ENCODE measurements at regions not wholly inside any gene's neighbourhood (a gene's known extent, or its start where the extent isn't known, plus 50 kb on each side); places are given as distances from the start of the nearest gene placed in this dataset.
A peak's percentile ranks its signal among the peaks of the same experiment; 100 is the strongest.

DNA sequence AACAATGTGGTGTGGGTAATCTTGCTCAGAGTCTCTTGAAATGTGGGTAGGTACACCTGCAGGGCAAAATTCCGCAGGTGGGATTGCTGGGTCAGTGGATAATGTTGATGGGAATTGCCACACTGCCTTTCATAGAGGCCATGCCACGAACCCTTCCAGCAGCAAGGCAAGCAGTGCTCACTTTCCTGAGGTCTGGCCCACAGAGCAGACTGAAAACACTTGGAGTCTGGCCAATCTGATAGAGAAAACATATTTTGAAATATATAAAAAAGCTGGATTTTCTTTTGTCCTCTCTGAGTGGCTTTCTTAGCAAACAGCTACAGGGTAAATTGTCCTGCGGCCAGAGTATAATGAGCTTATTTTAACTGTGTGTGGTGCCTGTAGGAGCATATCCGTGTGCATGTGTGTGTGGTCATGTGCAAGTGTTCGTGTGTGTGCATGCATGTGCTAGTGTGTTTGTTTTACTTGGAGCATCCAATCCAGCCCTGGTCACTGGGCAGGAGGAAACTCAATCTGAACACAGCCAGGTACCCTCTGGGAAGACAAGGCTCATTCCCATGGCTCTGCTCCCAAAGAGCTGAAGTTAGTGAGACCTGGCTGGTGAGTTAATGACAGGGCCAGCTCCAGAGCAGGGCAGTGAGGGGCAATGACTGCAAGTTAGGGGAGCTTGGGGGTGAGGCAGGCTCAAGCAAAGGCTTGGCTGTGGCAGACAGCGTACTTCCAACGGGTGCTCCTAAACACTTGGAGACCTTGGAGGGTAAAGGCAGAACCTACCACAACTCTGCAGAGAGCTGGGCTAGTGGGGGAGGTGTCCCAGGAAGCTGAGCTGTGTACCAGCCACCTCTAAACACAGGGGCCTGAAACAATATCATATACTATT is 91.3 kb downstream of the PLXNA1 start:
- Histone ChIP-seq H2BK5ac (ENCODE audit: insufficient read length, low read length) (no peak overlapping the region), H2BK15ac (ENCODE audit: low read depth, low read length) (no peak overlapping the region), H4K91ac (ENCODE audit: insufficient read length, low read depth, low read length) (no peak overlapping the region), H2BK20ac (ENCODE audit: low read depth, low read length, poor library complexity, severe bottlenecking) (no peak overlapping the region), H3K4me1 (ENCODE audit: insufficient read depth, low read length) (no peaks in the 10 kb centered on the region), H3K79me2 (ENCODE audit: insufficient read depth, low read length) (no peaks in the 10 kb centered on the region), H2BK120ac (ENCODE audit: low read depth, low read length, poor library complexity, severe bottlenecking) (no peak overlapping the region), H2AFZ (ENCODE audit: low read length) (no peak overlapping the region), H3K4ac (ENCODE audit: low read depth, low read length) (no peak overlapping the region), H3K9me3 (ENCODE audit: control insufficient read depth, low read depth, low read length) (no peaks in the 10 kb centered on the region), H4K5ac (ENCODE audit: insufficient read length, low read depth, low read length) (no peak overlapping the region), H3T11ph (ENCODE audit: low read length) (no peak overlapping the region), H3K23ac (ENCODE audit: insufficient read length, low read depth, low read length) (no peak overlapping the region), H3K23me2 (ENCODE audit: insufficient read length, low read depth, low read length, poor library complexity, severe bottlenecking) (no peaks in the 10 kb centered on the region), H3K4me2 (ENCODE audit: insufficient read depth, insufficient read length, low read length) (no peak overlapping the region), H4K8ac (replicated peaks; ENCODE audit: insufficient read length, low read depth, low read length) (no peak overlapping the region), H3K9ac (ENCODE audit: extremely low read depth, insufficient read length, low read length) (no peak overlapping the region), H4K20me1 (ENCODE audit: control insufficient read depth, insufficient read depth, insufficient read length) (no peaks in the 10 kb centered on the region), H3K79me1 (ENCODE audit: insufficient read depth, low read depth, low read length, poor library complexity, severe bottlenecking) (no peaks in the 10 kb centered on the region), H3K27ac (ENCODE audit: insufficient read length, low read depth, low read length) (no peak overlapping the region), H2AK5ac (ENCODE audit: insufficient read length, low read length) (no peak overlapping the region), H3K18ac (ENCODE audit: insufficient read length, low read depth, low read length) (no peak overlapping the region), H3K27me3 (ENCODE audit: insufficient read depth, low read length) (no peaks in the 10 kb centered on the region), H2BK12ac (ENCODE audit: insufficient read length, low read depth, low read length) (no peak overlapping the region), H3K56ac (ENCODE audit: insufficient read length, low read depth, low read length) (no peak overlapping the region), H3K14ac (ENCODE audit: insufficient read depth, low read length) (no peak overlapping the region)
- Mint-ChIP-seq H3K27me3 (ENCODE audit: low read depth) (no peaks in the 10 kb centered on the region; the same call in 1 of the 2 replicates), H3K4me1 (peaks cover 3% of the 10 kb centered on the region in 2 experiments; a peak in 1 of 4 replicates), H3K9me3 (peaks cover 0 to 3% of the 10 kb centered on the region in 2 experiments; a peak in 1 of 5 replicates), H3K27ac (peak overlapping the region in 1 of 3 experiments; percentile 64; a peak in 2 of 7 replicates), H3K36me3 (ENCODE audit: insufficient read depth in 1 of 3, low read depth in 3 of 3) (peaks cover 0 to 6% (median 1%) of the 10 kb centered on the region in 3 experiments; a peak in 2 of 7 replicates), H3K4me3 (no peak overlapping the region)
- TF ChIP-seq, protein P1, sequence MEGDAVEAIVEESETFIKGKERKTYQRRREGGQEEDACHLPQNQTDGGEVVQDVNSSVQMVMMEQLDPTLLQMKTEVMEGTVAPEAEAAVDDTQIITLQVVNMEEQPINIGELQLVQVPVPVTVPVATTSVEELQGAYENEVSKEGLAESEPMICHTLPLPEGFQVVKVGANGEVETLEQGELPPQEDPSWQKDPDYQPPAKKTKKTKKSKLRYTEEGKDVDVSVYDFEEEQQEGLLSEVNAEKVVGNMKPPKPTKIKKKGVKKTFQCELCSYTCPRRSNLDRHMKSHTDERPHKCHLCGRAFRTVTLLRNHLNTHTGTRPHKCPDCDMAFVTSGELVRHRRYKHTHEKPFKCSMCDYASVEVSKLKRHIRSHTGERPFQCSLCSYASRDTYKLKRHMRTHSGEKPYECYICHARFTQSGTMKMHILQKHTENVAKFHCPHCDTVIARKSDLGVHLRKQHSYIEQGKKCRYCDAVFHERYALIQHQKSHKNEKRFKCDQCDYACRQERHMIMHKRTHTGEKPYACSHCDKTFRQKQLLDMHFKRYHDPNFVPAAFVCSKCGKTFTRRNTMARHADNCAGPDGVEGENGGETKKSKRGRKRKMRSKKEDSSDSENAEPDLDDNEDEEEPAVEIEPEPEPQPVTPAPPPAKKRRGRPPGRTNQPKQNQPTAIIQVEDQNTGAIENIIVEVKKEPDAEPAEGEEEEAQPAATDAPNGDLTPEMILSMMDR (conservative IDR thresholded peaks at IDR 0.05) = no peak
- no peak for DNase-seq
- no CpG with 5 or more reads among the region's 7 CpGs for WGBS (ENCODE audit: extremely low coverage, insufficient read length, low lambda C conversion rate)

Measured in H9 (cell line).